KMS-11 (cell line): ENCODE measurements at regions not wholly inside any gene's neighbourhood (a gene's known extent, or its start where the extent isn't known, plus 50 kb on each side); places are given as distances from the start of the nearest gene placed in this dataset.

Experiments used
- H2AFZ ChIP-seq: fragments of 200-600 bp; sonication (generic); 2 replicates; pipeline ENCODE4 v1.6.1; 2016; ENCODE audit warnings: antibody characterized with exemption, mixed run types, low read depth
- H3K27ac ChIP-seq: fragments of 200-600 bp; sonication (generic); 2 replicates; pipeline ENCODE4 v1.6.1; 2016; ENCODE audit warnings: mild to moderate bottlenecking, mixed run types
- H3K27me3 ChIP-seq: fragments of 200-600 bp; sonication (generic); 2 replicates; pipeline ENCODE4 v1.6.1; 2017; ENCODE audit warnings: mild to moderate bottlenecking, low read depth, mixed run types, moderate library complexity; ENCODE audit not compliant: insufficient read depth
- H3K36me3 ChIP-seq: fragments of 200-600 bp; sonication (generic); 2 replicates; pipeline ENCODE4 v1.6.1; 2017; ENCODE audit warnings: mild to moderate bottlenecking, mixed run types; ENCODE audit not compliant: insufficient read depth
- H3K4me1 ChIP-seq: fragments of 200-600 bp; sonication (generic); 2 replicates; pipeline ENCODE4 v1.6.1; 2016; ENCODE audit warnings: mild to moderate bottlenecking, low read depth, mixed run types; ENCODE audit not compliant: poor library complexity, severe bottlenecking
- H3K4me2 ChIP-seq: fragments of 200-600 bp; sonication (generic); 2 replicates; pipeline ENCODE4 v1.7.0; 2016; ENCODE audit warnings: mild to moderate bottlenecking, mixed run types
- H3K4me3 ChIP-seq: fragments of 200-600 bp; sonication (generic); IDR thresholded peaks from 2 replicates; pipeline ENCODE4 v1.6.1; 2017; ENCODE audit warnings: low read depth, low read length, mixed read lengths; ENCODE audit not compliant: insufficient read depth
- H3K79me2 ChIP-seq: fragments of 200-600 bp; sonication (generic); 2 replicates; pipeline ENCODE4 v1.6.1; 2016; ENCODE audit warnings: low read depth, mixed run types; ENCODE audit not compliant: insufficient read depth
- H3K9ac ChIP-seq: fragments of 200-600 bp; sonication (generic); 2 replicates; pipeline ENCODE4 v1.6.1; 2016; ENCODE audit warnings: mild to moderate bottlenecking, mixed run types
- H4K20me1 ChIP-seq: fragments of 200-600 bp; sonication (generic); 2 replicates; pipeline ENCODE4 v1.6.1; 2016; ENCODE audit warnings: mild to moderate bottlenecking, mixed run types; ENCODE audit not compliant: insufficient read depth
- CTCF ChIP-seq: fragments of 200-600 bp; sonication (generic); conservative IDR thresholded peaks from 2 replicates; pipeline ENCODE4 v1.6.1; 2017; ENCODE audit warnings: low read depth, mild to moderate bottlenecking, antibody characterized with exemption, low read length, moderate library complexity, mixed read lengths

GRCh38 chr4:184320631-184321030, 103.0 kb upstream of the ENPP6 start:
- Histone ChIP-seq H2AFZ (peak overlapping the region; percentile 32; the same call in 1 of the 2 replicates), H3K4me2 (peak overlapping the region; percentile 67)
- TF ChIP-seq CTCF, result no peak

GRCh38 chr4:184318852-184319251, 101.2 kb upstream of the ENPP6 start:
- Histone ChIP-seq H3K4me3 (no peak overlapping the region), H3K27ac (peak overlapping the region; percentile 92), H3K9ac (peak overlapping the region; percentile 46; the same call in 1 of the 2 replicates), H2AFZ (peak overlapping the region; percentile 31; the same call in 1 of the 2 replicates), H3K4me1 (peaks cover 90% of the 10 kb centered on the region), H3K27me3 (no peaks in the 10 kb centered on the region), H3K79me2 (no peaks in the 10 kb centered on the region), H3K4me2 (peak overlapping the region; percentile 67), H4K20me1 (no peaks in the 10 kb centered on the region), H3K36me3 (no peaks in the 10 kb centered on the region)
- no peak for TF ChIP-seq CTCF

More at GRCh38 chr4:184320631-184321030, 103.0 kb upstream of the ENPP6 start:
- H3K4me3 ChIP-seq, result no peak overlapping the region
- H3K27me3 ChIP-seq, result no peaks in the 10 kb centered on the region
- H3K4me1 ChIP-seq, result peaks cover 72% of the 10 kb centered on the region
- no peaks in the 10 kb centered on the region for H3K79me2 ChIP-seq
- peak overlapping the region; percentile 92 for H3K27ac ChIP-seq
- H3K36me3 ChIP-seq, result no peaks in the 10 kb centered on the region
- peak overlapping the region; percentile 46; the same call in 1 of the 2 replicates for H3K9ac ChIP-seq
- no peaks in the 10 kb centered on the region for H4K20me1 ChIP-seq

- no peak overlapping the region for H2AFZ ChIP-seq
- peak overlapping the region; percentile 92 for H3K27ac ChIP-seq
- no peak overlapping the region for H3K4me3 ChIP-seq
- H3K4me2 ChIP-seq, result peak overlapping the region; percentile 67; the same call in 1 of the 2 replicates
- no peaks in the 10 kb centered on the region for H3K79me2 ChIP-seq
- H4K20me1 ChIP-seq, result no peaks in the 10 kb centered on the region
- TF ChIP-seq CTCF, result no peak
- H3K4me1 ChIP-seq, result peaks cover 92% of the 10 kb centered on the region
- no peaks in the 10 kb centered on the region for H3K36me3 ChIP-seq
- H3K27me3 ChIP-seq, result no peaks in the 10 kb centered on the region
- H3K9ac ChIP-seq, result peak overlapping the region; percentile 46; the same call in 1 of the 2 replicates
Observed at GRCh38 chr4:184317234-184317918, 99.7 kb upstream of the ENPP6 start.

- Histone ChIP-seq H3K4me1 (peaks cover 98% of the 10 kb centered on the region), H3K79me2 (no peaks in the 10 kb centered on the region), H3K9ac (no peak overlapping the region), H3K27ac (no peak overlapping the region; the same call in 1 of the 2 replicates), H3K4me2 (no peak overlapping the region), H2AFZ (no peak overlapping the region), H3K4me3 (no peak overlapping the region), H3K27me3 (no peaks in the 10 kb centered on the region), H4K20me1 (no peaks in the 10 kb centered on the region), H3K36me3 (no peaks in the 10 kb centered on the region)
- no peak for TF ChIP-seq CTCF
Observed at GRCh38 chr4:184316821-184317220, 99.1 kb upstream of the ENPP6 start.
